Dedifferentiated amniotic fluid mesenchymal stem cell (primary cell): ENCODE measurements at regions not wholly inside any gene's neighbourhood (a gene's known extent, or its start where the extent isn't known, plus 50 kb on each side); places are given as distances from the start of the nearest gene placed in this dataset.
"Not testable (repeated sequence)": the region's sequence is repeated elsewhere in the genome, so short reads cannot be mapped to it uniquely, and the experiment has no call there.

Experiments used
- DNase-seq: peaks from one replicate; pipeline ENCODE4 v3.0.0-alpha.2; 2016; ENCODE audit errors: extremely low spot score

GRCh38 chr4:86481440-86481839, 112.7 kb upstream of the PTPN13 start:
- DNase-seq: no peak

DNA sequence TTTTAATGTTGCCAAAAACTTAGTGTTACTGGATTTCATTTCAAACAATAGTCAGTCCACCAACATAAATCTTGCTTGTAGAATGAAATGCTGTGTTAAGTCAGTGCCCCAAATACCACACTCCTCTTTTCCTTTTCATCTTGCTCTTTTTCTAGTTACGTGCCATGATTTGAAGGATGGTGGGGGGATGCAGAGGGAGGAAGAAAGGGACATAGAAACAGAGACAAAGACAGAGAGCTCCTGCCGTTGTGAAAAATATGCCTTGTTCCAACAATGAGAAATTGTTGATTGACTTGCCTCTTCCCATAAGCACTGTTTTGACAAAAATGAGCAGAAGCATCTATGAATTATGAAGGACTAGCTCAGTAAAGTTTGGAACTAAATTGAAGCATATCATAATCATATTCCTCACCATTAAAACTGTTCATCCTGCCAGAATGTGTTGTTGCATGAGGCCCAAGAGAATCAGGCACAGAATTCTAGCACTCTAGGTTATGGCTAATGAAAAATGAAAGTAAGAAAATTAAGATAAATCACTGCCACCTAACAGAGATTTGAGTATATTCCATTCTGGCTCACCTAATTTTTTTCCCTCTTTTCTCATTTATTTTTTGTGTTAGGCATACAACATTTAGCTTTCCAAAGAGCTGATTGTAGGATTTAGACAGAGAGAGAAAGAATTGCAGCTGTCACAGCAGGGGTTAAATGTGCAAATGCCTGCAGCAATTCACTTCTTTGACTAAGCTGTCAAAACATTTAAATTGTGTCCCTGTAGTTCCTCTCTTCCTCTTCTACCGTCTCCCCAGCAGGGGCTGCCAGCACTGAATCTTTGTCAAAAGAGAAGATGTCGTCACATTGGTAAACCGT, 111.6 kb upstream of the PTPN13 start:
- no peak for DNase-seq

DNA sequence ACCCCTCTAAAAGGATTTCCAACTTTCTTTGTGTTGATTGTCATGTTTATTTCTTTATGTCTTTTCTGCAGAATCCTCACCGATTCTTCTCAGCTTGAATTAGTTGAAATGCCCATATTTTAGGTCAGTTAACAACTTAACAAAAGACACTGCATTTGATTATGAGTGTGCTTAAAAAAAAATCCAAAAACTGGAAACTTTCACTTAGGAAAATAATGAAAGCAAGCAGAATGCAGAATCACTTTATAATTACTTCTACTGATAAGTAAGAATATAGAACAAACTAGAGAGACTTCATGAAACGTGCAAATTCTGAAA, 111.0 kb upstream of the PTPN13 start:
- DNase-seq: no peak

DNA sequence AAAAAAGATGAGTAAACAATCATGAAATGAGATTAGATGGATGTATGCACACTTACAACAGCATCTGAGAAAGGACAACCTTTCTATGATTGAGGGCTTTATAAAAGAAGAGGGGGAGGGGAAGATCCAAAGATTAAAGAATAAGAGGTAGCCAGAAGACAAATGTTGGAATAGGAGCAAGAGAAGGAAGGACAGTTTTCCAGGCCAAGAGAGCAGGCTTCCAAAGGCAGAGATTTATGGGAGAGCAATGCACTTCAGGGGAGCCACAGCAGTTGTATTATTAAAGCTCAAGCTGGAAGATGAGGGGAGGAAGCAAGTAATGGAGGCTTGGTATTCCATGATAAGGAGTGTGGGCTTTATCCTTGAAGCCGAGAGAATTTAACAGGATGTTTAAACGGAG, 110.3 kb upstream of the PTPN13 start:
- no peak for DNase-seq

DNA sequence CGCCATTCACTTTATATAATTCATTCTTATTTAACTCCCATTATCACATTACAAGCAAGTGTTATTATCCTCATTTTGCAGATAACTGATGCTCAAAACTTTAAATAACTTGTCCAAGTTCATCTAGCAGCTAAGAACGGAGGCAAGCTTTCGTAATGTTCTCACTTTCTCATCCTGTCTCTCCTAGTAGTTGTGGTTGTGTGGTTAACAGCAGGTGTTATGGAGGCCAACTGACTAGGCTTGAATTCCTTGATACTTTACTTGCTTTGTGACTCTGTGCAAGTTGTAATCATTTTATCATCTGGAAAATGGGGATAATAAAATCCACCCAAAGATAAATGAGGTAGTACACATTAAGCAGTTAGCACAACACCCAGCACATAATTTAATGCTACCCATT, 109.9 kb upstream of the PTPN13 start:
- DNase-seq: no peak

GRCh38 chr4:86487738-86488348, 106.3 kb upstream of the PTPN13 start:
- no peak for DNase-seq

GRCh38 chr4:86493460-86493859, 100.7 kb upstream of the PTPN13 start:
- DNase-seq: no peak

DNA sequence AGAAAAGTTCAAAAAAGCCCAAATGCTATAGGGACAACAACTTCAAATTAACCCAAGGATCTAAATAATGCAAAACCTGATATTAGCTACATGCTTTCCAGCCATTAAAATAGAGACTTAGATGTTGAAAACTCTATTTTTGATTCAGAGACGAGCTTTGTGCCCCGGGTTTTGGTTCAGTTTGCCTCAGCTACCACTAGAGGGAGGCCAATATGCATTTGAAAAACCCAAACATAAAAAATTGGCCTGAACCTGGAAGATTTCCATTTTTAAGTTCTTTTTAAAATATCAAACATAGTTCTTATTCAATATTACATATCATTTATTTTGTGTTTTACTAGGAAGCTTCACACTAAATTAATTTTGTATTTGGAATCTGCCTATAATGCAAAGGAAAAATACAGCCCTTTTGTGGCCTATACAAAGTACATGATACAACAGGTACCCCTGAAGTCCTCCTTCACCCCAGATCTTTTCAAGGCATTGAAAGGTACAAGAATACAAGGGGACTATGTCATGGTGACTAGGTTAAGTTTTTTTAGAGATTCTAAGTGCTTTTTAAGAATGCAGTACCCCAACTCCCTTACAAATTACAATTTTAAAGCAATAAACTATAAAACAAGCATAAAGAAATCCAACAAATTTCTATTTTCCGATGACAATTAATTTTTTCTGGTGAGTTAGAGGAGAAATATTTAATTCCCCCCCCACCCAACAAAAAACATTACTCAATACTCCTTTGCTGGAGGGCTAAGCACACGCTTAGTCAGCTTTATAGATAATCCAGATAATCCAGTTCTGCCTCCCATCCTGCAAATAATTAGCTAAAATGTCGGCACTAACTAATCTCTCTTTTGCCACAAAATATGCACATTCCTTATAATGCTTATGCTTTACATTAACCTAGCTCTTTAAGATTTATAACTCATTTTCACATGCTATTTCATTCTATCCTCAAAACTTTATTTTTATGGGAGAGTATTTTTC, 97.7 kb upstream of the PTPN13 start:
- peak; percentile 63 for DNase-seq

GRCh38 chr4:86497131-86497530, 97.0 kb upstream of the PTPN13 start:
- DNase-seq: no peak

DNA sequence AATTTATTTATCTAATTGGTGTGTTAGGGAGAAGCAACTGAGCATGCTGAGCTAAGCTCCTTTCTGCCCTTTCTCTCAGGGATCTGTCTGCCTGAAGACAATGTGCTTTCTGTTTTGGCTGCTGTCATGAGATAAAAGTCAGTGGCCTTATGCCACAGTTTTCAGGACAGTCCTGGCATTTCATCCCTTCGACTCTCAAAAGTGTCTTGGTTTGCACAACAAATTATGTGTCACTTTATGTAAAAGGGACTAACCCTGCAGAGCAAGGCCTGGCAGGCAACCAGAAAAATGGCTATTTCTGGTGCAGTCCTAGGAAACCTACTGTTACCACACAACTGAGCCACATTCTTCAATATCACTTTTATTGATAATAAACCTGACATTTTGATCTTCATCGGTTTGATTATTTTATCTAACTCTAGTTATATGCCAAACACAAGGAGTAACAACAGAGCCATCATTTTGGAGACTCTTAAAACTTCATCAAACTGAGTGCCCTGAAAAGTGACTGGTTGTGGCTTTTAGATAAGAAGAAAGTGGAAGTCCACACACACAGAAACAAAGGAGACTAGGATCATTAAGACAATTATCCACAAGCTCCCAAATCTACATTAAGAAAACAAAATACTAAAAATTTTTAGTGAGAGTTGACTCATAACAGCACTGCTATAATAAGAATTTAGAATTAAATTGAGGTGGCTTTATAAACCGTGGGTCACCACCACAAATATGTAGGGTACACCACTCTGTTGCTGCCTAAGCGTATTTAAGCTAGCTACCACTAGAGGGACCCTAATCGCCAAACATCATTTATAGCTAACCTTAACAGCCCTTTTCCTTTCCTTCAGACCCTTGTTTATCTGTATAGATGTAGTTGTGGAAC, 95.9 kb upstream of the PTPN13 start:
- DNase-seq: peak; percentile 74

GRCh38 chr4:86498863-86499166, 95.3 kb upstream of the PTPN13 start:
- DNase-seq: no peak

- no peak for DNase-seq
Measured at GRCh38 chr4:86500527-86500926, 93.6 kb upstream of the PTPN13 start.

DNA sequence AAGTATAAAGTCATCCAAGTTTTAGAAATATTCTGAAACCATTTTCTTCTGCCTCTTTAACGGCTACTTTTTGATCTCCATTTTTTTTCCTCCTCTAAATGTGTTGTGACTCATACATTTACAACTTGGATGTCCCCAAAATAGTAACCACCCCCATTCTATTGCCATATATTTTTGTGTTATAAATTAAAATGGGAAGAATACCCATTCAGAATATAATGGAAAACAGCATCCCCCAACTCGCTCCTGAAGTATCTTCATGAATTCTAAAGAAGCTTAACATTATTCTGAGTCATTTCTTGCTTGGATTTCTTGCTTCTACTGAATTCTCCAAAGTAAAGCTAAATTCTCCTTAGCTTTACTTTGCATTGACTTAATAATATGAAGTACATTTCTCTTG, 92.0 kb upstream of the PTPN13 start:
- DNase-seq: no peak

- no peak for DNase-seq
Measured at GRCh38 chr4:86506591-86506990, 87.5 kb upstream of the PTPN13 start.

DNA sequence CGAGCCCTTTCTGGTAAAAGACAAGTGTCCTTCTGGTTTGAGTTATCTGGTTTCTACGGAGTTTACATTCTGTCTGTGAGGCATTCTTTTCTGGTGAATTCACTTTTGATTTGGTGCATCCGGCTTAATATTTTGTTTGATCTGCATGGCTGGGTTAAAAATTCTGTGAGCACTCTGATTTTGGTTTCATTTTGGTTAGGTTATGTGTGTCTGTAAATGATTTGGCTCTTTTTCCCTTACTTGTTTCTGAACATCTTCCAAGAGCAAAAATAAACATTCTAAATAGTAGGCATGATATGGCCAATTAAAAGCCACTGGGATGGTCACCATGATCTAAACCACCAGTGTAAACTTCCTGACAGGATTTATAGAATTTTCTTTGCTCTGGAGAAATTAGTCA, 85.7 kb upstream of the PTPN13 start:
- DNase-seq: peak; percentile 36

DNA sequence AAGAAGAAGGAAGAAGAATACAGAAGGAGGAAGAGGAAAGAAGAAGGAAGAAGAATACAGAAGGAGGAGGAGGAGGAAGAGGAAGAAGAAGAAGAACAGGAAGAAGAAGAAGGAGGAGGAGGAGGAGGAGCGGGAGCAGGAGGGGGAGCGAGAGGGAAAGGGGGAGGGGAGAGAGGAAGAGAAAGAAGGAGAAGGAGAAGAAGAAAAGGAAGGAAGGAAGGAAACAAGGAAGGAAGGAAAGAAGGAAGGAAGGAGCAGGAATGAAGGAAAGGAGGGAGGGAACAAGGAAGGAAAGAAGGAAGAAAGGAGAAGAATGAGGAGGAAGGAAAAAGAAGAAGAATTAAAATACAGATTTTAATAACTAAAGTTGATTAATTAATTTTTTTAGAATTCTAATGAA, 82.5 kb upstream of the PTPN13 start:
- DNase-seq: no peak

DNA sequence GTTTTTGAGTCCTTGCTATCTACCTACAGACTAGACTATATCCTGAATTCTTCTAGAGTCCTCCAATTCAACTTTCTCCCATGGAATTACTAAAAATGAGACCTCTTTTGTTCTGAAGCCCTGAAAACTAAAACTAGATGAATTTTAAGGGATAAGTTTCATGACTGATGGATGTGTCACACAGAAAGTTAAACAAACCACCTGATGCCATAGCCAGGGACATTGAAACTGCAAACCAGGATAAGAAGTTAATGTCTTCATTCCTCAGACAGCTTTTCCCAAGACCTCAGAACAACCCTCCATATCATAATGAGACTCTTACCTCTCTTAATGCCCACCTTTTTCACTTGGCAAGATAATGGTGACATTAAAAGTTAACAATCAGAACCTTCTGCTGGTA, 81.5 kb upstream of the PTPN13 start:
- DNase-seq: no peak

GRCh38 chr4:86515963-86516362, 78.2 kb upstream of the PTPN13 start:
- DNase-seq: not testable (repeated sequence)

- no peak for DNase-seq
Measured at GRCh38 chr4:86521373-86521969, 72.6 kb upstream of the PTPN13 start.

- DNase-seq: no peak
Measured at GRCh38 chr4:86522349-86522748, 71.8 kb upstream of the PTPN13 start.

GRCh38 chr4:86523333-86523732, 70.8 kb upstream of the PTPN13 start:
- no peak for DNase-seq
